Kidney (tissue), 13 donors: ENCODE measurements at regions not wholly inside any gene's neighbourhood (a gene's known extent, or its start where the extent isn't known, plus 50 kb on each side); places are given as distances from the start of the nearest gene placed in this dataset.

Source experiments
- DNase-seq, 5 donors: peaks; one replicate each; pipeline ENCODE4 v3.0.0-alpha.2; 2013 to 2020
- FAIRE-seq: peaks from 2 replicates; lab custom pipeline; 2012; peaks lifted over from hg19 to GRCh38; lab: Jason Lieb, UNC
- H3K27ac ChIP-seq, 2 donors: one replicate each; pipeline ENCODE4 v1.7.0; 2013; ENCODE audit warnings: low read depth in 2 of 2, low read length in 2 of 2, inconsistent platforms in 1 of 2
- H3K27me3 ChIP-seq: one replicate; pipeline ENCODE4 v1.7.1; 2013; ENCODE audit warnings: low read length, inconsistent platforms; ENCODE audit not compliant: control insufficient read depth, insufficient read depth
- H3K36me3 ChIP-seq, 3 donors: one replicate each; pipeline versions ENCODE4 v1.7.0 to v1.7.1; 2013; ENCODE audit warnings: low read length in 3 of 3, control low read depth in 1 of 3, inconsistent platforms in 1 of 3; ENCODE audit not compliant: insufficient read depth in 3 of 3, control insufficient read depth in 2 of 3
- H3K4me1 ChIP-seq, 3 donors: one replicate each; pipeline versions ENCODE4 v1.7.0 to v1.7.1; 2013; ENCODE audit warnings: low read length in 3 of 3, inconsistent platforms in 1 of 3, low read depth in 1 of 3; ENCODE audit not compliant: control insufficient read depth in 2 of 3, insufficient read depth in 2 of 3
- H3K4me3 ChIP-seq, 3 donors: one replicate each; pipeline versions ENCODE4 v1.7.0 to v1.8.1; 2013; ENCODE audit warnings: low read length in 3 of 3, control low read depth in 1 of 3, inconsistent platforms in 1 of 3
- H3K9ac ChIP-seq, 3 donors: one replicate each; pipeline versions ENCODE4 v1.7.0 to v1.7.1; 2013; ENCODE audit warnings: low read length in 3 of 3, control low read depth in 1 of 3, inconsistent platforms in 1 of 3
- H3K9me3 ChIP-seq, 3 donors: one replicate each; pipeline versions ENCODE4 v1.7.0 to v1.7.1; 2013; ENCODE audit warnings: low read length in 3 of 3, control low read depth in 1 of 3, inconsistent platforms in 1 of 3; ENCODE audit not compliant: control insufficient read depth in 2 of 3, insufficient read depth in 1 of 3
- intact Hi-C: fragments of 100-400 bp; cut with DNase I; formaldehyde crosslinking; loops from one replicate; pipeline ENCODE4 v1.11.1; 2022
- TF ChIP-seq, protein P1 (sequence below): IDR thresholded peaks from 3 replicates; pipeline ENCODE4 v1.5.1; 2012; ENCODE audit warnings: mild to moderate bottlenecking, moderate library complexity, borderline replicate concordance; ENCODE audit not compliant: insufficient read depth; ENCODE audit errors: extremely low read depth
- donor health status: control.
- donor health status: control.
- donor health status: control.
- donor health status: control.
- donor health status: control.
- donor health status: DM: yes; HTN: yes; CAD: no.
- donor health status: Normal renal cell carcinoma (clear cell type).

DNA sequence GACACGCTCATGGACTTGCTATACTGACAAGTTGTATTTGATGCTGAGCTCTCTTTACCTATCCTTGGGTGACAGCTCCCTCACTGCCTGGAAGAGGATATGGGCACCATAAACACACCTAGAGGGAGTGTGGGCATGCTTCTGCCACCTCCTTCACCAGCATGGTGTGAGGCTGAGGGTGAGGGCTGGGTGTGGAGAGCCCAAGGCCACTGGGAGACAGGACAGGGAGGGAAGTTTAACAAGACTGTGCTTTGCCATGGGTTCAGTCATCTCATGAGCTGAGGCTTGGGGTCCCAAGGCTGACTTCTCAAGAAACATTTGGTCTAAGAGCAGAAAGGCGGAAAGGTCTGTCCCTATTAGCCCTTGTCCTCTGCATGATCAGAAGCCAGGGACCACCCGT lies 93.6 kb upstream of the ANKRD55 start:
- FAIRE-seq = no peak
- Histone ChIP-seq H3K9ac (no peak overlapping the region), H3K27ac (no peak overlapping the region), H3K4me3 (no peak overlapping the region), H3K9me3 (no peaks in the 10 kb centered on the region), H3K27me3 (no peaks in the 10 kb centered on the region), H3K4me1 (peaks cover 2 to 4% (median 3%) of the 10 kb centered on the region in 3 donors), H3K36me3 (no peaks in the 10 kb centered on the region)
- TF ChIP-seq, protein P1, sequence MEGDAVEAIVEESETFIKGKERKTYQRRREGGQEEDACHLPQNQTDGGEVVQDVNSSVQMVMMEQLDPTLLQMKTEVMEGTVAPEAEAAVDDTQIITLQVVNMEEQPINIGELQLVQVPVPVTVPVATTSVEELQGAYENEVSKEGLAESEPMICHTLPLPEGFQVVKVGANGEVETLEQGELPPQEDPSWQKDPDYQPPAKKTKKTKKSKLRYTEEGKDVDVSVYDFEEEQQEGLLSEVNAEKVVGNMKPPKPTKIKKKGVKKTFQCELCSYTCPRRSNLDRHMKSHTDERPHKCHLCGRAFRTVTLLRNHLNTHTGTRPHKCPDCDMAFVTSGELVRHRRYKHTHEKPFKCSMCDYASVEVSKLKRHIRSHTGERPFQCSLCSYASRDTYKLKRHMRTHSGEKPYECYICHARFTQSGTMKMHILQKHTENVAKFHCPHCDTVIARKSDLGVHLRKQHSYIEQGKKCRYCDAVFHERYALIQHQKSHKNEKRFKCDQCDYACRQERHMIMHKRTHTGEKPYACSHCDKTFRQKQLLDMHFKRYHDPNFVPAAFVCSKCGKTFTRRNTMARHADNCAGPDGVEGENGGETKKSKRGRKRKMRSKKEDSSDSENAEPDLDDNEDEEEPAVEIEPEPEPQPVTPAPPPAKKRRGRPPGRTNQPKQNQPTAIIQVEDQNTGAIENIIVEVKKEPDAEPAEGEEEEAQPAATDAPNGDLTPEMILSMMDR = no peak
- intact Hi-C loops = no loop called here
- no peak for DNase-seq

DNA sequence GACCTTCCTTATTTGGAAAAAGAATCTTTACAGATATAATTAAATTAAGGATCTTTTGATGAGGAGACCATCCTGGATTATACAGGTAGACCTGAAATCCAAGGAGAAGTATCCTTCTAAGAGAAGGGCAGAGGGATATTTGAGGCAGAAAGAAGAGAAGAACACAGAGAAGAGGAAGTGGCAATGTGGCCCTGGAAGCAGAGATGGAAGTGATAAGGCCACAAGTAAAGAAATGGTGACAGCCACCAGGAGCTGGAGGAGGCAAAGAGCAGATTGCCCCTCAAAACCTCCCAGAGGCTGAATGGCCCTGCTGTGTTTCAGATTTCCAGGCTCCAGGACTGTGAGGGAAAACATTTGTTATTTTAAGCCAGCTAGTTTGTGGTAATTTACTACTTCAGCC lies 93.0 kb upstream of the ANKRD55 start:
- peaks cover 2 to 4% (median 3%) of the 10 kb centered on the region in 3 donors for H3K4me1 ChIP-seq
- no peak overlapping the region for H3K9ac ChIP-seq
- FAIRE-seq (no peak), DNase-seq (no peak)
- peak overlapping the region in 1 of 2 donors; percentile 44 for H3K27ac ChIP-seq
- H3K36me3 ChIP-seq = no peaks in the 10 kb centered on the region
- H3K27me3 ChIP-seq = no peaks in the 10 kb centered on the region
- TF ChIP-seq, protein P1 = no peak
- H3K4me3 ChIP-seq = no peak overlapping the region
- H3K9me3 ChIP-seq = no peaks in the 10 kb centered on the region
- intact Hi-C loops = no loop called here

DNA sequence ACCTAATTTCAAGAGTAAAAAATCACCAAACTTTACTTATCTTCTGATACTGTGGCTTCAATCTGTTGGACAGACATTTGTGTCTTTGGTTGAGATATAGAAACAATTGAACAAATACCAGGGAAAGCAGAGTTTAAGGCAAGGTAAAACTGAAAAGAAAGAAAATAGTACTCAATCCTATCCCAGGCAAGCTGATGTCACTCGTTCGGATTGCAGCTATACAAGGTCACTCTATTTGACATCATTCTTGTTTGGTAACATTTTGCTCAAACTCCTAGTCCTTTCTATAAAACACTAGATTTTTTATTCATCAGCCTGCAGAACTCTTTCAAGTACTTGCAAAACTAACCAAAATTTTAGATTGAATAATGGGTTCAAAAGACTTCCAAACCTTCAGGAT lies 91.9 kb upstream of the ANKRD55 start:
- no peak overlapping the region for H3K4me3 ChIP-seq

DNA sequence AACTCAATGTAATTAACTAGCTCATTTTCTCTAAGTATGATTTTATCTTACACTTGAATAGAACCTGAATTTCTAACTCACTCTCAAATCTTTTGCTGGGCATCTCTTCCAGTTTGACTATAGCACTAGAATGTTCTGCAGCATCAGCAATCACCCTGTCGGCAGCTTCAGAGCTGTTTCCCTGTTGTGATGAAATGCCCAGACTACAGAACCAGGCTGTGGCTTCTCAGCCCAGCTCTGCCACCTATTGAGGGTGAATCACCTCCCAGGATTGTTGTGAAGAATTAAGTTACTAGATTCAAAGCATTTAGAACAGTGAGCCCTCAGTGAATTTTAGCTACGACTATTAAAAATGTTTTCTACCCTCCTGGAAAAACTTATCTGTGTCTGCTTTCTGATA lies 90.4 kb upstream of the ANKRD55 start:
- H3K9ac ChIP-seq = no peak overlapping the region
- peaks cover 2 to 4% (median 3%) of the 10 kb centered on the region in 3 donors for H3K4me1 ChIP-seq
- no peaks in the 10 kb centered on the region for H3K27me3 ChIP-seq
- DNase-seq = no peak
- H3K4me3 ChIP-seq = no peak overlapping the region
- TF ChIP-seq, protein P1 = peak; percentile 19
- peak overlapping the region in 1 of 2 donors; percentile 10 for H3K27ac ChIP-seq
- intact Hi-C loops = no loop called here
- no peaks in the 10 kb centered on the region for H3K36me3 ChIP-seq
- no peaks in the 10 kb centered on the region for H3K9me3 ChIP-seq
- FAIRE-seq = no peak

More for the DNA sequence above, 91.9 kb upstream of the ANKRD55 start:
- intact Hi-C loops = no loop called here
- no peaks in the 10 kb centered on the region for H3K9me3 ChIP-seq
- H3K36me3 ChIP-seq = no peaks in the 10 kb centered on the region
- H3K27ac ChIP-seq = no peak overlapping the region
- FAIRE-seq = no peak
- TF ChIP-seq, protein P1 = no peak
- H3K4me1 ChIP-seq = peaks cover 2 to 4% (median 3%) of the 10 kb centered on the region in 3 donors
- DNase-seq = no peak
- H3K9ac ChIP-seq = no peak overlapping the region
- H3K27me3 ChIP-seq = no peaks in the 10 kb centered on the region
